GM12878 (cell line): ENCODE measurements at regions not wholly inside any gene's neighbourhood (a gene's known extent, or its start where the extent isn't known, plus 50 kb on each side); places are given as distances from the start of the nearest gene placed in this dataset.

ENCODE experiments used
- ATAC-seq: fragments of 200-7000 bp; cut with Tn5 transposase; 3 replicates; pipeline ENCODE4 v1.9.1; 2020; ENCODE audit warnings: mild to moderate bottlenecking, moderate library complexity
- BruUV-seq: library from RNA; stranded (reverse); fragments of 400-500 nt; replicated peaks from 2 replicates; lab custom pipeline; 2021; lab: Mats Ljungman, UMichigan
- CTCF ChIA-PET: fragments of 300-600 bp; sonication (Branson Sonifier 250); formaldehyde crosslinking; extraction: SDS; loops from one replicate; lab custom pipeline; 2021; ENCODE audit warnings: inconsistent platforms; lab: Yijun Ruan, JAX
- POLR2A ChIA-PET: fragments of 350-600 bp; formaldehyde crosslinking; extraction: SDS; loops from one replicate; lab custom pipeline; 2021; ENCODE audit warnings: inconsistent platforms; lab: Charles Lee
- RAD21 ChIA-PET: fragments of 300-600 bp; sonication (Branson Sonifier 250); formaldehyde crosslinking; loops from one replicate; lab custom pipeline; 2023; ENCODE audit warnings: antibody characterized with exemption; ENCODE audit not compliant: unreplicated experiment; lab: Charles Lee
- SMC1A ChIA-PET: fragments of 300-600 bp; sonication (Branson Sonifier 250); formaldehyde crosslinking; loops from one replicate; lab custom pipeline; 2023; ENCODE audit not compliant: unreplicated experiment, uncharacterized antibody; lab: Charles Lee
- DNase-seq: peaks from one replicate; pipeline ENCODE4 v3.0.0-alpha.2; 2011; ENCODE audit warnings: low read depth, low spot score
- FAIRE-seq: peaks from 3 replicates; lab custom pipeline; 2011; peaks lifted over from hg19 to GRCh38; lab: Jason Lieb, UNC
- H2AFZ ChIP-seq: 2 replicates; pipeline ENCODE4 v1.6.0; 2011; ENCODE audit warnings: low read depth, low read length, control low read depth; ENCODE audit not compliant: control insufficient read depth
- H3K27ac ChIP-seq: 2 replicates; pipeline ENCODE4 v1.5.1; 2011; ENCODE audit warnings: control low read depth; ENCODE audit not compliant: control insufficient read depth, insufficient read depth
- H3K27me3 ChIP-seq, 2 experiments: replicated peaks in 1 of 2; 2 replicates each; pipeline versions ENCODE4 v1.6.0 to v1.6.1; 2011; ENCODE audit warnings: low read length in 1 of 2; ENCODE audit not compliant: control insufficient read depth in 2 of 2, insufficient read depth in 2 of 2
- H3K36me3 ChIP-seq, 2 experiments: 2 replicates each; pipeline ENCODE4 v1.5.1; 2011; ENCODE audit warnings: low read length in 1 of 2; ENCODE audit not compliant: control insufficient read depth in 2 of 2, insufficient read depth in 2 of 2
- H3K4me1 ChIP-seq: 2 replicates; pipeline ENCODE4 v1.6.1; 2011; ENCODE audit warnings: mild to moderate bottlenecking, low read length, moderate library complexity, mixed read lengths; ENCODE audit not compliant: control insufficient read depth, insufficient read depth
- H3K4me2 ChIP-seq: 2 replicates; pipeline ENCODE4 v1.6.0; 2011; ENCODE audit warnings: control low read depth; ENCODE audit not compliant: control insufficient read depth, insufficient read depth
- H3K4me3 ChIP-seq: fragments of 200-600 bp; sonication (generic); 2 replicates; pipeline ENCODE4 v1.5.1; 2016
- H3K79me2 ChIP-seq: 2 replicates; pipeline ENCODE4 v1.6.0; 2011; ENCODE audit warnings: low read length; ENCODE audit not compliant: control insufficient read depth, insufficient read depth
- H3K9ac ChIP-seq: 2 replicates; pipeline ENCODE4 v1.8.0; 2011; ENCODE audit warnings: low read length, control low read depth, mixed read lengths; ENCODE audit not compliant: control insufficient read depth, insufficient read depth
- H3K9me3 ChIP-seq: replicated peaks from 3 replicates; pipeline ENCODE4 v1.5.1; 2011; ENCODE audit warnings: mild to moderate bottlenecking, low read length; ENCODE audit not compliant: control insufficient read depth, insufficient read depth
- H4K20me1 ChIP-seq: 2 replicates; pipeline ENCODE4 v1.6.0; 2011; ENCODE audit not compliant: control insufficient read depth, insufficient read depth
- ATF2 ChIP-seq: IDR thresholded peaks from 2 replicates; pipeline ENCODE4 v1.6.1; 2012; ENCODE audit warnings: low read length, inconsistent platforms
- BHLHE40 ChIP-seq, 2 experiments: fragments of 450-650 bp in 1 of 2; IDR thresholded peaks; 2 replicates each; pipeline ENCODE4 v1.6.1; 2011 to 2017; ENCODE audit warnings: low read depth in 2 of 2, borderline replicate concordance in 1 of 2, improper control_type of control experiment in 1 of 2, low read length in 1 of 2, mild to moderate bottlenecking in 1 of 2
- EZH2 ChIP-seq: IDR thresholded peaks from 2 replicates; pipeline ENCODE4 v1.6.1; 2012; ENCODE audit warnings: low read depth, mild to moderate bottlenecking, control low read depth, inconsistent platforms, low read length, borderline replicate concordance; ENCODE audit not compliant: control insufficient read depth
- HDAC6 ChIP-seq: fragments of 200-600 bp; sonication (generic); IDR thresholded peaks from one replicate; pipeline ENCODE4 v1.8.0; 2017; ENCODE audit warnings: antibody characterized with exemption; ENCODE audit not compliant: unreplicated experiment
- MTA3 ChIP-seq: IDR thresholded peaks from 2 replicates; pipeline ENCODE4 v1.6.1; 2012; ENCODE audit warnings: low read length, inconsistent platforms, borderline replicate concordance
- NRF1 ChIP-seq: conservative IDR thresholded peaks from 2 replicates; pipeline ENCODE4 v1.6.1; 2011; ENCODE audit warnings: mild to moderate bottlenecking, low read depth, low read length, improper control_type of control experiment
- PAX8 ChIP-seq: fragments of 450-650 bp; IDR thresholded peaks from 2 replicates; pipeline ENCODE4 v1.6.1; 2017; ENCODE audit warnings: mild to moderate bottlenecking, moderate library complexity
- SRF ChIP-seq, 2 experiments: IDR thresholded peaks; 2 replicates each; pipeline ENCODE4 v1.6.1; 2011; ENCODE audit warnings: low read depth in 2 of 2, low read length in 2 of 2, mild to moderate bottlenecking in 1 of 2, moderate library complexity in 1 of 2
- TCF3 ChIP-seq: IDR thresholded peaks from 2 replicates; pipeline ENCODE4 v1.6.1; 2012; ENCODE audit warnings: low read depth, mild to moderate bottlenecking, low read length, borderline replicate concordance; ENCODE audit not compliant: insufficient read depth
- ZNF217 ChIP-seq: fragments of 450-650 bp; IDR thresholded peaks from 2 replicates; pipeline ENCODE4 v1.6.1; 2017; ENCODE audit warnings: antibody characterized with exemption, mild to moderate bottlenecking
- WGBS: methylation state at CpG from one replicate; pipeline ENCODE4 v1.1.6; 2016; ENCODE audit warnings: low lambda C conversion rate; ENCODE audit not compliant: insufficient replicate concordance, insufficient coverage; ENCODE audit errors: missing lambda C conversion rate; 5-methylcytosine and 5-hydroxymethylcytosine counted together
- in situ Hi-C: fragments of 300-500 bp; cut with MboI; formaldehyde crosslinking; loops from 9 replicates; pipeline ENCODE4 v1.14.3; 2018; ENCODE audit warnings: mixed read lengths
- intact Hi-C: fragments of 100-400 bp; cut with micrococcal nuclease; formaldehyde crosslinking; loops from one replicate; pipeline ENCODE4 v1.14.2; 2022; ENCODE audit not compliant: unreplicated experiment

DNA sequence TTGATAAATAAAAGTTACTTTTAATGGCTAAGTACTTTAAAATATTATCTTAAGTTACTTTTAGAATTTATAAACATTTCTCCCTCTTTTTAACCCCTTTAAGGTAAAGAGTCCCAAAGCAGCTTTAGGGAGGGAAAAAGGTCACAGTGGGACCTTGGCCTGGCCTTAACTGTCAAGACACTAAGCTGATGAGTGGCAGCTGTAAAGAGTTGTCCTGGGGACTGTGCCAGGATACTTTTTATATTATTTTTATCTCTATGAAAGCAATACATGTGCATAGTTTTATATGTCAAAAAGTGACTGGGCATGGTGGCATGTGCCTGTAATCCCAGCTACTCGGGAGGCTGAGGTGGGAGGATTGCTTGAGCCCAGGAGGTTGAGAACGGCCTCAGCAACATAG is 94.2 kb upstream of the RESF1 start:
- Histone ChIP-seq H3K4me3 (no peak overlapping the region), H3K9ac (no peak overlapping the region), H2AFZ (no peak overlapping the region), H3K36me3 (no peaks in the 10 kb centered on the region), H3K4me2 (no peak overlapping the region), H4K20me1 (no peaks in the 10 kb centered on the region), H3K4me1 (no peaks in the 10 kb centered on the region), H3K27ac (no peak overlapping the region), H3K27me3 (no peaks in the 10 kb centered on the region), H3K79me2 (no peaks in the 10 kb centered on the region), H3K9me3 (peaks cover 8% of the 10 kb centered on the region; the same call in 2 of the 3 replicates)
- CTCF ChIA-PET: no interaction called here
- ATAC-seq (no peak), DNase-seq (no peak), FAIRE-seq (no peak)
- in situ Hi-C loops (no loop called here), intact Hi-C loops (no loop called here)
- BruUV-seq: no TSS peak
- 58% methylated on average over 2 of the region's 2 CpGs for WGBS
- POLR2A ChIA-PET: interaction anchor here (0.6 to 0.7 kb wide), 4 partner anchors 15 to 166 kb away, joined by 5 to 10 read pairs (median 6); no protein-coding TSS in a partner anchor
- SMC1A ChIA-PET: no interaction called here
- RAD21 ChIA-PET: no interaction called here
- no peak for TF ChIP-seq HDAC6
- TF ChIP-seq BHLHE40 (IDR thresholded peaks at IDR 0.05; ENCODE audit: borderline replicate concordance in 1 of 2, low read depth in 2 of 2, low read length in 1 of 2): no peak
- no peak for TF ChIP-seq ZNF217
- no peak for TF ChIP-seq NRF1
- no peak for TF ChIP-seq PAX8
- no peak for TF ChIP-seq SRF (IDR thresholded peaks at IDR 0.05; ENCODE audit: low read depth in 2 of 2, low read length in 2 of 2)

DNA sequence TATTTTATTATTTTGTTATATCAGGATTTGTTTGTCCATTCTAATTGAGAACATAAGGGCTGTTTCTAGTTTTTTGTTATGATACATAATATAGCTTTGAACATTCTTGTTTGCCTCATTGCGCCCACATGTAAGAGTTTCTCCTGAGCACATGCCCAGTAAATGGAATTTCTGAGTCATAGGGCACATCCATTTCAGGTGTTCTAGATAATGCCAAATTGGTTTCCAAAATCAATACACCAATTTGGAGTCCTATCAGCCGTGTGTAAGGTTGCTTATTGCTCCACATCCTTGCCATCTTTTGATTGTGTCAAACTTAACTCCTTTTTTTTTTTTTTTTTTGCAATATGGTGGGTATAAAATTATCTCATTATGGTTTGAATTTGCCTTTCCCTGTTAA is 97.9 kb upstream of the RESF1 start:
- no peak overlapping the region for H3K4me3 ChIP-seq
- intact Hi-C loops: no loop called here
- no peaks in the 10 kb centered on the region for H3K27me3 ChIP-seq
- no peak for TF ChIP-seq MTA3
- TF ChIP-seq ATF2: no peak
- no peak for TF ChIP-seq EZH2
- TF ChIP-seq TCF3: no peak
- TF ChIP-seq, all 136 proteins: peak for 0
- Histone ChIP-seq H4K20me1 (no peaks in the 10 kb centered on the region), H3K36me3 (no peaks in the 10 kb centered on the region), H3K9ac (no peak overlapping the region), H3K27ac (no peak overlapping the region), H2AFZ (no peak overlapping the region), H3K4me1 (peaks cover 6% of the 10 kb centered on the region; the same call in 1 of the 2 replicates), H3K79me2 (no peaks in the 10 kb centered on the region), H3K9me3 (peaks cover 10% of the 10 kb centered on the region; the same call in 2 of the 3 replicates), H3K4me2 (no peak overlapping the region)
- CTCF ChIA-PET: interaction anchor here (0.7 kb wide), 1 partner anchor 84 kb away, joined by 3 read pairs; no protein-coding TSS in a partner anchor
- no peak for FAIRE-seq
- in situ Hi-C loops: no loop called here
- SMC1A ChIA-PET: no interaction called here
- ATAC-seq: no peak
- 64% methylated on average over 2 of the region's 2 CpGs for WGBS
- RAD21 ChIA-PET: no interaction called here
- no peak for DNase-seq
- BruUV-seq: no TSS peak
- POLR2A ChIA-PET: interaction anchor here (0.7 kb wide), 1 partner anchor 18 kb away, joined by 3 read pairs; no protein-coding TSS in a partner anchor
